Gastrocnemius medialis (tissue), 4 donors: ENCODE measurements at regions not wholly inside any gene's neighbourhood (a gene's known extent, or its start where the extent isn't known, plus 50 kb on each side); places are given as distances from the start of the nearest gene placed in this dataset.

Experiments
- CTCF ChIP-seq, 5 experiments: fragments of 450-650 bp in 3 of 5; fragments of 200-600 bp in 2 of 5; sonication (generic) in 2 of 5; IDR thresholded peaks in 4 of 5; conservative IDR thresholded peaks in 1 of 5; 1 replicate in 4 of 5; 2 replicates in 1 of 5; pipeline ENCODE4 v1.5.1; 2016 to 2019; ENCODE audit warnings: antibody characterized with exemption in 5 of 5, mild to moderate bottlenecking in 3 of 5, moderate library complexity in 3 of 5
- POLR2A ChIP-seq, 2 donors: fragments of 450-650 bp; IDR thresholded peaks; one replicate each; pipeline ENCODE4 v1.6.1; 2017; ENCODE audit warnings: antibody characterized with exemption in 2 of 2, mild to moderate bottlenecking in 2 of 2, moderate library complexity in 2 of 2

- TF ChIP-seq CTCF (IDR thresholded peaks at IDR 0.05 in 4 of 5, conservative IDR thresholded peaks at IDR 0.05 in 1 of 5) = no peak
- no peak for TF ChIP-seq POLR2A (IDR thresholded peaks at IDR 0.05)
Observed at GRCh38 chr4:165721815-165722214, 151.2 kb upstream of the TLL1 start.
